ENCODE measurements at regions not wholly inside any gene's neighbourhood (a gene's known extent, or its start where the extent isn't known, plus 50 kb on each side); places are given as distances from the start of the nearest gene placed in this dataset.

DNA sequence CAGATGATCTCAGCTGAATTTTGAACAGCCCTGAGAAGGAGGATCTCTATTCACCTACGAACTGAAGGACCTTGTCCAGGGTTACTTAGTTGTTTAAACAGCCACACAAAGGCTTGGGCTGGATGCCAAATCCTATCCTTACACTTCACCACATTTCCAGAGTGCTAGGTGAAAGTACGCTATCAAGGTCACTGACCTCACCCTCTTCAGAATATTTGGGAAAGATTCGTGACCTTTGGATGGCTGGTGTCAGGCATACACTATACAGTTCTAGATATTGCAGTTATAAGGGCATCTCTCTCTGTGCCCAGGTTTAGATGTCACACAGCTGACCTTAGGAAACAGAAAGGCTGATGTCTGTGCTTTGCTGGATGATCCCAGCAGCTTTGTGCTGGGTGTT lies 61.2 kb upstream of the ABLIM1 start:
- TF ChIP-seq, protein P1, sequence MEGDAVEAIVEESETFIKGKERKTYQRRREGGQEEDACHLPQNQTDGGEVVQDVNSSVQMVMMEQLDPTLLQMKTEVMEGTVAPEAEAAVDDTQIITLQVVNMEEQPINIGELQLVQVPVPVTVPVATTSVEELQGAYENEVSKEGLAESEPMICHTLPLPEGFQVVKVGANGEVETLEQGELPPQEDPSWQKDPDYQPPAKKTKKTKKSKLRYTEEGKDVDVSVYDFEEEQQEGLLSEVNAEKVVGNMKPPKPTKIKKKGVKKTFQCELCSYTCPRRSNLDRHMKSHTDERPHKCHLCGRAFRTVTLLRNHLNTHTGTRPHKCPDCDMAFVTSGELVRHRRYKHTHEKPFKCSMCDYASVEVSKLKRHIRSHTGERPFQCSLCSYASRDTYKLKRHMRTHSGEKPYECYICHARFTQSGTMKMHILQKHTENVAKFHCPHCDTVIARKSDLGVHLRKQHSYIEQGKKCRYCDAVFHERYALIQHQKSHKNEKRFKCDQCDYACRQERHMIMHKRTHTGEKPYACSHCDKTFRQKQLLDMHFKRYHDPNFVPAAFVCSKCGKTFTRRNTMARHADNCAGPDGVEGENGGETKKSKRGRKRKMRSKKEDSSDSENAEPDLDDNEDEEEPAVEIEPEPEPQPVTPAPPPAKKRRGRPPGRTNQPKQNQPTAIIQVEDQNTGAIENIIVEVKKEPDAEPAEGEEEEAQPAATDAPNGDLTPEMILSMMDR (IDR thresholded peaks at IDR 0.05 in 4 of 5, conservative IDR thresholded peaks at IDR 0.05 in 1 of 5) = no peak
- no peak for TF ChIP-seq POLR2A (IDR thresholded peaks at IDR 0.05)
